ENCODE measurements at regions not wholly inside any gene's neighbourhood (a gene's known extent, or its start where the extent isn't known, plus 50 kb on each side); places are given as distances from the start of the nearest gene placed in this dataset.

DNA sequence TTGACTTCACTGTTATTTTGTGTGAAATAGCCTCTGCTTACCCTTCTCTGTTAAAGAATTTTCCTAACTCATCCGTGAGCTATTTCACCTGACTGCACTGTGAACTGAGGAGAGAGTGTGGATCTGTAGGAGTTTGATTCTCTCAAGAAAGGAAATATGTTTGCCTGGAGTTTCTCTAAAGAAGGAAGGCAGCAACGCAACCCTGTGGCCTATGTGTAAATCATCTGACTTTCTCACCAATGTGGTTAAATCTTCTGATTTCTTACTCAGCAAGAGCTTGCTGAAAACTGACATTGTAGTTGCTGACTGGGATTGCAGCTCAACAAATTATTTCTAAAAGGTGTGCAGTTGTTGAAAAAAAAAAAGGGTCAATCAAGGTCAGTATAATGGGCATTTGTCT is 153.9 kb upstream of the PELI1 start:
- TF ChIP-seq POLR2A (IDR thresholded peaks at IDR 0.05) (no peak), CTCF (IDR thresholded peaks at IDR 0.05) (no peak)

All from gastroesophageal sphincter (tissue), 3 donors.